HepG2 (cell line): ENCODE measurements at regions not wholly inside any gene's neighbourhood (a gene's known extent, or its start where the extent isn't known, plus 50 kb on each side); places are given as distances from the start of the nearest gene placed in this dataset.

ENCODE experiments used
- ATAC-seq: fragments of 200-7000 bp; cut with Tn5 transposase; 3 replicates; pipeline ENCODE4 v1.9.1; 2020; ENCODE audit warnings: mild to moderate bottlenecking, moderate library complexity
- BruUV-seq: library from RNA; stranded (reverse); fragments of 400-500 nt; replicated peaks from 2 replicates; lab custom pipeline; 2021; lab: Mats Ljungman, UMichigan
- CTCF ChIA-PET: fragments of 300-600 bp; formaldehyde crosslinking; extraction: SDS; loops from one replicate; lab custom pipeline; 2021; ENCODE audit warnings: low total read pairs, inconsistent platforms, low intra/inter-chr PET ratio; lab: Yijun Ruan, JAX
- POLR2A ChIA-PET: fragments of 350-600 bp; sonication (Branson Sonifier 250); formaldehyde crosslinking; loops from one replicate; lab custom pipeline; 2020; ENCODE audit warnings: antibody characterized with exemption, inconsistent platforms; lab: Yijun Ruan, JAX
- DNase-seq: peaks from one replicate; pipeline ENCODE4 v3.0.0-alpha.2; 2015; ENCODE audit warnings: low spot score
- FAIRE-seq: peaks from 3 replicates; lab custom pipeline; 2011; peaks lifted over from hg19 to GRCh38; lab: Jason Lieb, UNC
- H2AFZ ChIP-seq: one replicate; pipeline ENCODE4 v1.6.1; 2011; ENCODE audit warnings: low read length, inconsistent platforms
- H3K27ac ChIP-seq: fragments of 300-600 bp; 3 replicates; pipeline ENCODE4 v1.8.0; 2011; ENCODE audit warnings: mixed run types, mild to moderate bottlenecking, mixed read lengths, low read length, inconsistent platforms; ENCODE audit not compliant: insufficient read depth; ENCODE audit errors: extremely low read length
- H3K27me3 ChIP-seq, 2 experiments: fragments of 200-600 bp in 1 of 2; 2 replicates in 1 of 2; 3 replicates in 1 of 2; pipeline versions ENCODE4 v1.6.0 to v1.8.0; 2011; ENCODE audit warnings: low read length in 2 of 2, mild to moderate bottlenecking in 2 of 2, moderate library complexity in 2 of 2, inconsistent platforms in 1 of 2; ENCODE audit not compliant: insufficient read depth in 2 of 2, control insufficient read depth in 1 of 2
- H3K36me3 ChIP-seq, 2 experiments: fragments of 200-600 bp in 1 of 2; replicated peaks in 1 of 2; 2 replicates in 1 of 2; 3 replicates in 1 of 2; pipeline versions ENCODE4 v1.5.1 to v1.8.0; 2011; ENCODE audit warnings: low read length in 2 of 2, inconsistent platforms in 1 of 2; ENCODE audit not compliant: insufficient read depth in 2 of 2, control insufficient read depth in 1 of 2
- H3K4me1 ChIP-seq: 2 replicates; pipeline ENCODE4 v1.5.1; 2012; ENCODE audit warnings: low read length, inconsistent platforms; ENCODE audit not compliant: insufficient read depth
- H3K4me2 ChIP-seq: 2 replicates; pipeline ENCODE4 v1.6.0; 2011; ENCODE audit warnings: low read depth, low read length, inconsistent platforms
- H3K4me3 ChIP-seq, 3 experiments: fragments of 200-600 bp in 1 of 3; sonication (generic), shearing (Covaris generic) in 1 of 3; replicated peaks in 1 of 3; 2 replicates each; pipeline ENCODE4 v1.5.1; 2011 to 2016; ENCODE audit warnings: low read length in 3 of 3, inconsistent platforms in 2 of 3, low read depth in 2 of 3, mild to moderate bottlenecking in 2 of 3, control low read depth in 1 of 3, mixed read lengths in 1 of 3; ENCODE audit not compliant: insufficient read depth in 1 of 3
- H3K79me2 ChIP-seq: one replicate; pipeline ENCODE4 v1.6.1; 2011; ENCODE audit warnings: low read length, inconsistent platforms; ENCODE audit not compliant: insufficient read depth
- H3K9ac ChIP-seq: 2 replicates; pipeline ENCODE4 v1.6.0; 2011; ENCODE audit warnings: mild to moderate bottlenecking, low read depth, low read length, inconsistent platforms; ENCODE audit not compliant: insufficient read depth
- H3K9me3 ChIP-seq: 2 replicates; pipeline ENCODE4 v1.5.1; 2012; ENCODE audit warnings: mild to moderate bottlenecking, low read length
- H4K20me1 ChIP-seq: 2 replicates; pipeline ENCODE4 v1.6.0; 2011; ENCODE audit warnings: inconsistent platforms, mild to moderate bottlenecking, low read length, moderate library complexity; ENCODE audit not compliant: insufficient read depth
- HNRNPK ChIP-seq: fragments of 200-400 bp; formaldehyde crosslinking; IDR thresholded peaks from 2 replicates; pipeline ENCODE4 v1.6.1; 2018; ENCODE audit warnings: low read length, low read depth, moderate library complexity, mild to moderate bottlenecking; ENCODE audit not compliant: poor library complexity, severe bottlenecking
- HOXA5 ChIP-seq: sonication (generic); formaldehyde crosslinking; IDR thresholded peaks from 2 replicates; pipeline ENCODE4 v1.4.0; 2020; ENCODE audit warnings: missing genetic modification reagents
- NFE2L1 ChIP-seq: sonication (generic); formaldehyde crosslinking; IDR thresholded peaks from 2 replicates; pipeline ENCODE4 v1.4.0; 2020; ENCODE audit warnings: missing genetic modification reagents, mild to moderate bottlenecking, borderline replicate concordance
- PCBP1 ChIP-seq: fragments of 200-400 bp; formaldehyde crosslinking; IDR thresholded peaks from 2 replicates; pipeline ENCODE4 v1.6.1; 2017; ENCODE audit warnings: mild to moderate bottlenecking, low read depth, low read length, borderline replicate concordance
- ZFYVE20 ChIP-seq: sonication (generic); formaldehyde crosslinking; IDR thresholded peaks from 2 replicates; pipeline ENCODE4 v1.8.0; 2023; ENCODE audit warnings: low read depth, mild to moderate bottlenecking, moderate library complexity, missing genetic modification reagents, borderline replicate concordance
- ZNF430 ChIP-seq: sonication (generic); formaldehyde crosslinking; IDR thresholded peaks from 2 replicates; pipeline ENCODE4 v1.9.0; 2021; ENCODE audit warnings: mild to moderate bottlenecking, missing genetic modification reagents
- WGBS: methylation state at CpG from one replicate; pipeline ENCODE4 v1.1.6; 2017; ENCODE audit warnings: low lambda C conversion rate; 5-methylcytosine and 5-hydroxymethylcytosine counted together
- in situ Hi-C: cut with HindIII; loops from 2 replicates; pipeline ENCODE4 v1.10.0; 2017; ENCODE audit warnings: low pct_unique_long_range_greater_than_20kb; ENCODE audit not compliant: extremely low pct_ligation_motif_present
- intact Hi-C: fragments of 100-400 bp; cut with micrococcal nuclease; formaldehyde crosslinking; loops from one replicate; pipeline ENCODE4 v1.10.0; 2022; ENCODE audit not compliant: unreplicated experiment
- TF ChIP-seq, protein P1 (sequence below): sonication (generic); formaldehyde crosslinking; IDR thresholded peaks from 2 replicates; pipeline ENCODE4 v1.5.1; 2020; ENCODE audit warnings: mild to moderate bottlenecking, missing genetic modification reagents
- TF ChIP-seq, protein P2 (sequence below): sonication (generic); formaldehyde crosslinking; IDR thresholded peaks from 2 replicates; pipeline ENCODE4 v1.4.0; 2020; ENCODE audit warnings: missing genetic modification reagents

DNA sequence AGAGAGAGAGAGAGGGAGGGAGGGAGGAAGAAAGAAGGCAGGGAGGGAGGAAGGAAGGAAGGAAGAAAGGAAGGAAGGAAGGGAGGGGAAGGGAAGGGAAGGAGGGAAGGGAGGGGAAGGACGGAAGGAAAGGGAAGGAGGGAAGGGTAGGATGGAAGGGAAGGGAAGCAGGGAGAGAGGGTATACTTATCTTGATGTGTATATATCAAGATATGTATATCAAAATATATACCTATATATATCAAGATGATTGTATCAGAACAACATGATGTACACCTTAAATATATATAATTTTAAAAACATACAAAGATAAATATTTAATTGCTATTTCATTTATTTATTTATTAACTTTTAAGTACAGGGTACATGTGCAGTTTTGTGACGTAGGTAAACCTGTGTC is 96.8 kb upstream of the ADAMTS16 start:
- H3K4me1 ChIP-seq: peaks cover 13% of the 10 kb centered on the region
- H3K9ac ChIP-seq: no peak overlapping the region
- H3K4me3 ChIP-seq: no peak overlapping the region
- ATAC-seq (no peak), DNase-seq (no peak)
- H3K79me2 ChIP-seq: no peaks in the 10 kb centered on the region
- POLR2A ChIA-PET: no interaction called here
- in situ Hi-C loops: no loop called here
- TF ChIP-seq PCBP1 (0 out of 2 replicates have a peak, but pooled peaks have one; percentile 37), ZFYVE20 (no peak), HNRNPK (peak; percentile 83), NFE2L1 (CRISPR knock-in tag) (no peak), HOXA5 (CRISPR knock-in tag) (no peak), ZNF430 (CRISPR knock-in tag) (no peak)
- TF ChIP-seq, protein P1, sequence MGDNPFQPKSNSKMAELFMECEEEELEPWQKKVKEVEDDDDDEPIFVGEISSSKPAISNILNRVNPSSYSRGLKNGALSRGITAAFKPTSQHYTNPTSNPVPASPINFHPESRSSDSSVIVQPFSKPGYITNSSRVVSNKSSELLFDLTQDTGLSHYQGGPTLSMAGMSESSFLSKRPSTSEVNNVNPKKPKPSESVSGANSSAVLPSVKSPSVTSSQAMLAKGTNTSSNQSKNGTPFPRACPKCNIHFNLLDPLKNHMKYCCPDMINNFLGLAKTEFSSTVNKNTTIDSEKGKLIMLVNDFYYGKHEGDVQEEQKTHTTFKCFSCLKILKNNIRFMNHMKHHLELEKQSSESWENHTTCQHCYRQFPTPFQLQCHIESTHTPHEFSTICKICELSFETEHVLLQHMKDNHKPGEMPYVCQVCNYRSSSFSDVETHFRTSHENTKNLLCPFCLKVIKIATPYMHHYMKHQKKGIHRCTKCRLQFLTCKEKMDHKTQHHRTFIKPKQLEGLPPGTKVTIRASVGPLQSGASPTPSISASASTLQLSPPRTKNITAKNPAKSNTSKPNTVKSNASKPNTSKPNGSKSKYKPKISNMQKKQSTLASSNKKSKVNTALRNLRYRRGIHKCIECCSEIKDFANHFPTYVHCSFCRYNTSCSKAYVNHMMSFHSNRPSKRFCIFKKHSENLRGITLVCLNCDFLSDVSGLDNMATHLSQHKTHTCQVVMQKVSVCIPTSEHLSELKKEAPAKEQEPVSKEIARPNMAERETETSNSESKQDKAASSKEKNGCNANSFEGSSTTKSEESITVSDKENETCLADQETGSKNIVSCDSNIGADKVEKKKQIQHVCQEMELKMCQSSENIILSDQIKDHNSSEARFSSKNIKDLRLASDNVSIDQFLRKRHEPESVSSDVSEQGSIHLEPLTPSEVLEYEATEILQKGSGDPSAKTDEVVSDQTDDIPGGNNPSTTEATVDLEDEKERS: no peak
- TF ChIP-seq, protein P2, sequence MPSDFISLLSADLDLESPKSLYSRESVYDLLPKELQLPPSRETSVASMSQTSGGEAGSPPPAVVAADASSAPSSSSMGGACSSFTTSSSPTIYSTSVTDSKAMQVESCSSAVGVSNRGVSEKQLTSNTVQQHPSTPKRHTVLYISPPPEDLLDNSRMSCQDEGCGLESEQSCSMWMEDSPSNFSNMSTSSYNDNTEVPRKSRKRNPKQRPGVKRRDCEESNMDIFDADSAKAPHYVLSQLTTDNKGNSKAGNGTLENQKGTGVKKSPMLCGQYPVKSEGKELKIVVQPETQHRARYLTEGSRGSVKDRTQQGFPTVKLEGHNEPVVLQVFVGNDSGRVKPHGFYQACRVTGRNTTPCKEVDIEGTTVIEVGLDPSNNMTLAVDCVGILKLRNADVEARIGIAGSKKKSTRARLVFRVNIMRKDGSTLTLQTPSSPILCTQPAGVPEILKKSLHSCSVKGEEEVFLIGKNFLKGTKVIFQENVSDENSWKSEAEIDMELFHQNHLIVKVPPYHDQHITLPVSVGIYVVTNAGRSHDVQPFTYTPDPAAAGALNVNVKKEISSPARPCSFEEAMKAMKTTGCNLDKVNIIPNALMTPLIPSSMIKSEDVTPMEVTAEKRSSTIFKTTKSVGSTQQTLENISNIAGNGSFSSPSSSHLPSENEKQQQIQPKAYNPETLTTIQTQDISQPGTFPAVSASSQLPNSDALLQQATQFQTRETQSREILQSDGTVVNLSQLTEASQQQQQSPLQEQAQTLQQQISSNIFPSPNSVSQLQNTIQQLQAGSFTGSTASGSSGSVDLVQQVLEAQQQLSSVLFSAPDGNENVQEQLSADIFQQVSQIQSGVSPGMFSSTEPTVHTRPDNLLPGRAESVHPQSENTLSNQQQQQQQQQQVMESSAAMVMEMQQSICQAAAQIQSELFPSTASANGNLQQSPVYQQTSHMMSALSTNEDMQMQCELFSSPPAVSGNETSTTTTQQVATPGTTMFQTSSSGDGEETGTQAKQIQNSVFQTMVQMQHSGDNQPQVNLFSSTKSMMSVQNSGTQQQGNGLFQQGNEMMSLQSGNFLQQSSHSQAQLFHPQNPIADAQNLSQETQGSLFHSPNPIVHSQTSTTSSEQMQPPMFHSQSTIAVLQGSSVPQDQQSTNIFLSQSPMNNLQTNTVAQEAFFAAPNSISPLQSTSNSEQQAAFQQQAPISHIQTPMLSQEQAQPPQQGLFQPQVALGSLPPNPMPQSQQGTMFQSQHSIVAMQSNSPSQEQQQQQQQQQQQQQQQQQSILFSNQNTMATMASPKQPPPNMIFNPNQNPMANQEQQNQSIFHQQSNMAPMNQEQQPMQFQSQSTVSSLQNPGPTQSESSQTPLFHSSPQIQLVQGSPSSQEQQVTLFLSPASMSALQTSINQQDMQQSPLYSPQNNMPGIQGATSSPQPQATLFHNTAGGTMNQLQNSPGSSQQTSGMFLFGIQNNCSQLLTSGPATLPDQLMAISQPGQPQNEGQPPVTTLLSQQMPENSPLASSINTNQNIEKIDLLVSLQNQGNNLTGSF (CRISPR knock-in tag): no peak
- TF ChIP-seq, all 625 proteins: peak for 2
- Histone ChIP-seq H3K27me3 (no peaks in the 10 kb centered on the region), H2AFZ (no peak overlapping the region), H4K20me1 (no peaks in the 10 kb centered on the region), H3K4me2 (no peak overlapping the region), H3K9me3 (no peaks in the 10 kb centered on the region), H3K36me3 (no peaks in the 10 kb centered on the region), H3K27ac (no peak overlapping the region)
- intact Hi-C loops: no loop called here
- CTCF ChIA-PET: no interaction called here
- BruUV-seq: no TSS peak
- 0% methylated on average over 2 of the region's 2 CpGs for WGBS
- no peak for FAIRE-seq
